ENCODE measurements at regions not wholly inside any gene's neighbourhood (a gene's known extent, or its start where the extent isn't known, plus 50 kb on each side); places are given as distances from the start of the nearest gene placed in this dataset.

GRCh38 chr9:31084350-31084749 is 1300.1 kb upstream of the ACO1 start:
- no peak overlapping the region for H2BK20ac ChIP-seq (ENCODE audit: low read length)
- H3K27me3 ChIP-seq (replicated peaks in 1 of 4; ENCODE audit: control insufficient read depth in 3 of 4, extremely low read depth in 1 of 4, insufficient read depth in 3 of 4, low read length in 3 of 4): no peaks in the 10 kb centered on the region
- no peak overlapping the region for H2BK15ac ChIP-seq (ENCODE audit: low read length)
- H2AFZ ChIP-seq (ENCODE audit: low read length): no peak overlapping the region
- H3K4me1 ChIP-seq (replicated peaks in 1 of 4; ENCODE audit: control insufficient read depth in 3 of 4, insufficient read depth in 4 of 4, low read length in 3 of 4): no peaks in the 10 kb centered on the region; a peak in 1 of 7 replicates
- H3K9me3 ChIP-seq (ENCODE audit: insufficient read depth in 2 of 2, low read depth in 1 of 2, low read length in 1 of 2): no peaks in the 10 kb centered on the region
- no peak overlapping the region for H2BK5ac ChIP-seq (ENCODE audit: low read depth, low read length)
- H2BK12ac ChIP-seq (ENCODE audit: low read depth, low read length): no peak overlapping the region
- H3K27ac ChIP-seq (ENCODE audit: low read depth, low read length): no peak overlapping the region
- no peak overlapping the region for H2AK5ac ChIP-seq (ENCODE audit: low read depth, low read length)
- POLR2A ChIA-PET (ENCODE audit: partially characterized antibody): no interaction called here
- no peaks in the 10 kb centered on the region for H3K79me1 ChIP-seq (ENCODE audit: low read depth, low read length)
- no peak overlapping the region for H3K4me2 ChIP-seq (ENCODE audit: insufficient read depth in 1 of 2, low read depth in 2 of 2, low read length in 2 of 2)
- no peaks in the 10 kb centered on the region for H4K20me1 ChIP-seq (replicated peaks in 1 of 2; ENCODE audit: control insufficient read depth in 1 of 2, insufficient read depth in 2 of 2, low read length in 2 of 2)
- H3K4ac ChIP-seq (replicated peaks; ENCODE audit: insufficient read length, low read depth, low read length): no peak overlapping the region
- CTCF ChIA-PET (ENCODE audit: partially characterized antibody): interaction anchor here (1.0 kb wide), 1 partner anchor 45 kb away, joined by 3 read pairs; no protein-coding TSS in a partner anchor
- H3K36me3 ChIP-seq (ENCODE audit: control insufficient read depth in 2 of 4, insufficient read depth in 4 of 4, low read length in 3 of 4): no peaks in the 10 kb centered on the region
- H2BK120ac ChIP-seq (replicated peaks; ENCODE audit: low read depth, low read length): no peak overlapping the region
- H3K23ac ChIP-seq (ENCODE audit: insufficient read length): no peak overlapping the region
- no peak overlapping the region for H3K14ac ChIP-seq (ENCODE audit: insufficient read length)
- WGBS, 2 experiments (ENCODE audit: extremely low coverage in 1 of 2, insufficient coverage in 1 of 2, insufficient read length in 1 of 2, insufficient replicate concordance in 2 of 2, low coverage in 1 of 2, low lambda C conversion rate in 2 of 2, missing lambda C conversion rate in 1 of 2): 76% methylated on average over 4 of the region's 4 CpGs; no CpG with 5 or more reads in 1 of the 2 experiments
- no peak overlapping the region for H4K5ac ChIP-seq (ENCODE audit: insufficient read length, low read depth, low read length)
- H3K9ac ChIP-seq (replicated peaks in 1 of 4; ENCODE audit: extremely low read depth in 1 of 4, low read depth in 3 of 4, low read length in 3 of 4): no peak overlapping the region
- DNase-seq (ENCODE audit: low read depth in 1 of 2, low spot score in 2 of 2) (no peak), FAIRE-seq (no peak)
- H4K91ac ChIP-seq (replicated peaks; ENCODE audit: insufficient read length, low read length): no peak overlapping the region
- H3K56ac ChIP-seq (replicated peaks; ENCODE audit: insufficient read length, low read depth, low read length): no peak overlapping the region
- no peak overlapping the region for H3K4me3 ChIP-seq (ENCODE audit: extremely low read depth in 1 of 4, insufficient read depth in 2 of 4, low read depth in 3 of 4, low read length in 4 of 4)
- H4K8ac ChIP-seq (ENCODE audit: extremely low read depth, insufficient read depth, low read length): no peak overlapping the region
- no peak overlapping the region for H3K18ac ChIP-seq (ENCODE audit: extremely low read depth, low read length)
- no peaks in the 10 kb centered on the region for H3K79me2 ChIP-seq (ENCODE audit: control insufficient read depth in 1 of 2, insufficient read depth in 2 of 2, low read length in 2 of 2)
- H3K23me2 ChIP-seq (ENCODE audit: low read depth, low read length): no peaks in the 10 kb centered on the region
- no peak for TF ChIP-seq HDAC2 (IDR thresholded peaks at IDR 0.05; ENCODE audit: borderline replicate concordance in 1 of 2, low read depth in 2 of 2, low read length in 2 of 2)
- no peak for TF ChIP-seq TEAD4 (IDR thresholded peaks at IDR 0.05; ENCODE audit: low read depth, low read length)
- TF ChIP-seq RBBP5 (IDR thresholded peaks at IDR 0.05; ENCODE audit: borderline replicate concordance, low read depth, low read length): no peak
- TF ChIP-seq ASH2L (IDR thresholded peaks at IDR 0.05; ENCODE audit: low read length): no peak
- TF ChIP-seq KDM1A (IDR thresholded peaks at IDR 0.05; ENCODE audit: borderline replicate concordance, low read length): no peak
- TF ChIP-seq EP300 (IDR thresholded peaks at IDR 0.05; ENCODE audit: borderline replicate concordance in 1 of 2, low read depth in 2 of 2, low read length in 2 of 2): no peak
- no peak for TF ChIP-seq YY1 (IDR thresholded peaks at IDR 0.05; ENCODE audit: low read depth, low read length)
- TF ChIP-seq TAF7 (optimal IDR thresholded peaks at IDR 0.05; ENCODE audit: borderline replicate concordance, low read depth, low read length): no peak
- no peak for TF ChIP-seq RAD21 (IDR thresholded peaks at IDR 0.05 in 1 of 2, conservative IDR thresholded peaks at IDR 0.05 in 1 of 2; ENCODE audit: low read depth in 2 of 2, low read length in 2 of 2)
- no peak for TF ChIP-seq EGR1 (IDR thresholded peaks at IDR 0.05; ENCODE audit: borderline replicate concordance, low read depth, low read length)
- TF ChIP-seq CTBP2 (IDR thresholded peaks at IDR 0.05; ENCODE audit: borderline replicate concordance, insufficient read depth, insufficient read length, low read length): no peak
- TF ChIP-seq BCL11A (IDR thresholded peaks at IDR 0.05; ENCODE audit: low read depth in 2 of 2, low read length in 2 of 2): no peak
- TF ChIP-seq TAF1 (IDR thresholded peaks at IDR 0.05; ENCODE audit: low read depth, low read length): no peak
- TF ChIP-seq CEBPB (IDR thresholded peaks at IDR 0.05; ENCODE audit: low read depth, low read length): no peak
- TF ChIP-seq POLR2AphosphoS5 (IDR thresholded peaks at IDR 0.05; ENCODE audit: low read depth, low read length): no peak
